D721Med (cell line): ENCODE measurements at regions not wholly inside any gene's neighbourhood (a gene's known extent, or its start where the extent isn't known, plus 50 kb on each side); places are given as distances from the start of the nearest gene placed in this dataset.

Experiments
- DNase-seq: peaks from one replicate; pipeline ENCODE4 v3.0.0; 2011; ENCODE audit warnings: low spot score; ENCODE audit not compliant: insufficient read length
- FAIRE-seq: peaks from 2 replicates; lab custom pipeline; 2011; peaks lifted over from hg19 to GRCh38; lab: Jason Lieb, UNC
- CTCF ChIP-seq: IDR thresholded peaks from 2 replicates; pipeline ENCODE4 v1.5.1; 2012; ENCODE audit warnings: mild to moderate bottlenecking, control low read depth; ENCODE audit not compliant: insufficient read depth; ENCODE audit errors: missing control alignments

- DNase-seq (no peak), FAIRE-seq (no peak)
- TF ChIP-seq CTCF, result no peak
These were observed 448.9 kb downstream of the MED10 start for GRCh38 chr5:5929291-5930020.

- TF ChIP-seq CTCF, result no peak
- no peak for DNase-seq
- FAIRE-seq, result no peak
These were observed 453.2 kb downstream of the MED10 start for GRCh38 chr5:5925191-5925590.

- DNase-seq, result no peak
- TF ChIP-seq CTCF, result no peak
- no peak for FAIRE-seq
These were observed 458.9 kb downstream of the MED10 start for GRCh38 chr5:5919411-5919810.

DNA sequence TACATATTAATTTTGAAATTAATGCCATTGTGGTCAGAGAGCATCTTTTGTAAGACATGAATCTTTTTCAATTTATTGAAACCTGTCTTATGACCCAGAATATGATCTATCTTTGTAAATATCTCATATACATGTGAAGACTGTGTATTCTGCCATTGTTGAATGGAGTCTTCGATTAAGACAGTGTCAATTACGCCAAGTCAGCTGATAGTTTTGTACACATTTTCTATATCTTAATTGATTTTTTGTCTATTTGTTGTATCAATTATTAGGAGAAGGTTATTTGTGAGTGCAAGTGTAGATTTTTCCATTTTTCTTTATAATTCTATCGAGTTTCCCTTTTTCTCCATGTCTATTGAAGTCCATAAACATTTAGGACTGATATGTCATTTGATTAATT is 471.6 kb downstream of the MED10 start:
- no peak for TF ChIP-seq CTCF
- DNase-seq, result no peak
- no peak for FAIRE-seq

DNA sequence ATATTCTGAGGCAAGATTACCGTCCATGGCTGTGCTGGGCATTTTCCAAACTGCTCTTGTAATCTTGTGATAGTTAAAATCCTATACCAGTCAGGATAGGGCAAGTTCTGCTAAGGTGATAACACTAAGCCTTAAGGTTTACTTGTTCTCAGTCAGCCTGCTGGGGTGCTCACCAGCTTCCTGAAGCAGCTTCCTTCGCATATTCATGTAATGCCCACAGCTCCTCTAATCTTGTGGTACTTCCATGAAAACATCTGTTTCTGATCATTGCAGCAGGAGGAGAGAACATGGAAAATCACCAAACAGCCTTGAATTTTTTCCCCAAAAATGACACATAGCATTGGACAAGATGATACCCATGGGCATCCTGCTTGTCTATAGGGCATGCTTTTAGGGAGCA is 473.2 kb downstream of the MED10 start:
- TF ChIP-seq CTCF, result no peak
- FAIRE-seq, result no peak
- DNase-seq, result no peak

DNA sequence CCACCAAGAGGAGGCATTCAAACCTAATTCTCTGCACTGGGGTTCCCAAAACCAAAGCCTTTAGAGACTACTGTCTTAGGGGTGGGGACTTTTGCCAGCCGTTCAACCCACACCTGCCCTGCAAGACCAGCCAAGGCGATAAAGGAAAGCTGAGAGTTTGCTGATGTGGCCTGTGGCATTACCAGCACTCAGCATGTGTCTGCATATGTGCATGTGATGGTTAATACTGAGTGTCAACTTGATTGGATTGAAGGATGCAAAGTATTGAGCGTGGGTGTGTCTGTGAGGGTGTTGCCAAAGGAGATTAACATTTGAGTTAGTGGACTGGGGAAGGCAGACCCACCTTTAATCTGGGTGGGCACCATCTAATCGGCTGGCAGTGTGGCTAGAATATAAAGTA is 474.2 kb downstream of the MED10 start:
- DNase-seq, result no peak
- TF ChIP-seq CTCF, result no peak
- FAIRE-seq, result no peak
